ENCODE measurements at regions not wholly inside any gene's neighbourhood (a gene's known extent, or its start where the extent isn't known, plus 50 kb on each side); places are given as distances from the start of the nearest gene placed in this dataset.
"Not testable (repeated sequence)": the region's sequence is repeated elsewhere in the genome, so short reads cannot be mapped to it uniquely, and the experiment has no call there.

GRCh38 chr9:7484014-7484413 is 315.6 kb downstream of the DMAC1 start:
- TF ChIP-seq POLR2A, CTCF (IDR thresholded peaks at IDR 0.05): not testable (repeated sequence)

Measured in right lobe of liver (tissue), 4 donors.